Breast epithelium (tissue), 4 donors: ENCODE measurements at regions not wholly inside any gene's neighbourhood (a gene's known extent, or its start where the extent isn't known, plus 50 kb on each side); places are given as distances from the start of the nearest gene placed in this dataset.

Experiments used
- DNase-seq, 2 donors: peaks; one replicate each; pipeline ENCODE4 v3.0.0-alpha.2; 2019; ENCODE audit warnings: low spot score in 2 of 2
- H3K27ac ChIP-seq, 2 donors: fragments of 200-600 bp; sonication (generic) in 1 of 2; one replicate each; pipeline ENCODE4 v1.5.1; 2016 to 2019; ENCODE audit warnings: mild to moderate bottlenecking in 1 of 2
- H3K27me3 ChIP-seq, 2 donors: fragments of 200-600 bp; sonication (generic) in 1 of 2; one replicate each; pipeline versions ENCODE4 v1.5.1 to v1.6.0; 2017 to 2019; ENCODE audit warnings: control low read depth in 1 of 2, mild to moderate bottlenecking in 1 of 2
- H3K36me3 ChIP-seq: fragments of 200-600 bp; one replicate; pipeline ENCODE4 v1.5.1; 2019
- H3K4me1 ChIP-seq, 2 donors: fragments of 200-600 bp; sonication (generic); one replicate each; pipeline ENCODE4 v1.5.1; 2016 to 2019; ENCODE audit warnings: control low read depth in 1 of 2
- H3K4me3 ChIP-seq, 3 donors: fragments of 200-600 bp; sonication (generic); 1 replicate in 2 of 3; 2 replicates in 1 of 3; pipeline ENCODE4 v1.5.1; 2016 to 2019; ENCODE audit warnings: mild to moderate bottlenecking in 3 of 3, moderate library complexity in 2 of 3
- H3K9me3 ChIP-seq, 2 donors: fragments of 200-600 bp; sonication (generic) in 1 of 2; one replicate each; pipeline ENCODE4 v1.5.1; 2016 to 2019; ENCODE audit warnings: control low read depth in 1 of 2
- POLR2A ChIP-seq: fragments of 450-650 bp; IDR thresholded peaks from one replicate; pipeline ENCODE4 v1.6.1; 2016; ENCODE audit warnings: antibody characterized with exemption, mild to moderate bottlenecking, moderate library complexity
- POLR2AphosphoS5 ChIP-seq, 3 donors: sonication (generic); formaldehyde crosslinking; IDR thresholded peaks; one replicate each; pipeline ENCODE4 v1.6.1; 2017; ENCODE audit warnings: antibody characterized with exemption in 3 of 3
- intact Hi-C: fragments of 100-400 bp; cut with DNase I; formaldehyde crosslinking; loops from one replicate; pipeline ENCODE4 v1.15.1; 2023; ENCODE audit warnings: low total_unique reads
- TF ChIP-seq, protein P1 (sequence below), 3 donors: fragments of 450-650 bp; IDR thresholded peaks; one replicate each; pipeline ENCODE4 v1.5.1; 2016 to 2017; ENCODE audit warnings: antibody characterized with exemption in 3 of 3, mild to moderate bottlenecking in 3 of 3, moderate library complexity in 3 of 3

DNA sequence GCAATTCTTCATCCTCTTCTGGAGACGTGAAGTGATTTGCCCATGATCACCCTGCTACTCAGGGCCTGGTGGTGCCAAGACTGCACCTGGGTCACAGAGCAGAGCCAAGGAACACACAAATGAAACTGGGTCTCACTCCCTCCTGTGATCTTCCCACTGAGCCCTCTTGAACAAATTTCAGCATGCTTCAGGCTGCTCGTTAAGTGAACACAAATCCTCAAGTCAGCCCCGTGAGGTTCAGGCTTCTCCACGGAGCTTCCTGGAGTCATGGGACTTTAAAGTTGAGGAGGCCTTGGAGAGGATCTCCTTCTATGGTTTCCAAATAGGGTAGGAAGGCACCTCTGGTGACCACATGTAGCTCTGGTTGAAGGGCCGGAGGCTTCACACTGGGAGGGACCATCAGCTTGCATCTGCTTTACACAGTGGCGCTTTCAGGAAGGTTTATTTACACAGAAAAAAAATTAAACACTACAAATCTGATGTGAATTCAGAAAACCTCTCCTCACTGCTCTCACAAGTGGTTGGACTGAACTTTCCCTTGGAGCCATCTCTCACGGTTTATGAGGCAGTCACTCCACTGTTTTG is 255.4 kb downstream of the LOXHD1 start:
- H3K27me3 ChIP-seq: no peaks in the 10 kb centered on the region
- H3K4me3 ChIP-seq: no peak overlapping the region
- no peaks in the 10 kb centered on the region for H3K9me3 ChIP-seq
- TF ChIP-seq POLR2AphosphoS5 (IDR thresholded peaks at IDR 0.05) (no peak), POLR2A (no peak)
- TF ChIP-seq, protein P1, sequence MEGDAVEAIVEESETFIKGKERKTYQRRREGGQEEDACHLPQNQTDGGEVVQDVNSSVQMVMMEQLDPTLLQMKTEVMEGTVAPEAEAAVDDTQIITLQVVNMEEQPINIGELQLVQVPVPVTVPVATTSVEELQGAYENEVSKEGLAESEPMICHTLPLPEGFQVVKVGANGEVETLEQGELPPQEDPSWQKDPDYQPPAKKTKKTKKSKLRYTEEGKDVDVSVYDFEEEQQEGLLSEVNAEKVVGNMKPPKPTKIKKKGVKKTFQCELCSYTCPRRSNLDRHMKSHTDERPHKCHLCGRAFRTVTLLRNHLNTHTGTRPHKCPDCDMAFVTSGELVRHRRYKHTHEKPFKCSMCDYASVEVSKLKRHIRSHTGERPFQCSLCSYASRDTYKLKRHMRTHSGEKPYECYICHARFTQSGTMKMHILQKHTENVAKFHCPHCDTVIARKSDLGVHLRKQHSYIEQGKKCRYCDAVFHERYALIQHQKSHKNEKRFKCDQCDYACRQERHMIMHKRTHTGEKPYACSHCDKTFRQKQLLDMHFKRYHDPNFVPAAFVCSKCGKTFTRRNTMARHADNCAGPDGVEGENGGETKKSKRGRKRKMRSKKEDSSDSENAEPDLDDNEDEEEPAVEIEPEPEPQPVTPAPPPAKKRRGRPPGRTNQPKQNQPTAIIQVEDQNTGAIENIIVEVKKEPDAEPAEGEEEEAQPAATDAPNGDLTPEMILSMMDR (IDR thresholded peaks at IDR 0.05): no peak
- H3K36me3 ChIP-seq: no peaks in the 10 kb centered on the region
- DNase-seq: no peak
- no peak overlapping the region for H3K27ac ChIP-seq
- H3K4me1 ChIP-seq: no peaks in the 10 kb centered on the region
- intact Hi-C loops: no loop called here

DNA sequence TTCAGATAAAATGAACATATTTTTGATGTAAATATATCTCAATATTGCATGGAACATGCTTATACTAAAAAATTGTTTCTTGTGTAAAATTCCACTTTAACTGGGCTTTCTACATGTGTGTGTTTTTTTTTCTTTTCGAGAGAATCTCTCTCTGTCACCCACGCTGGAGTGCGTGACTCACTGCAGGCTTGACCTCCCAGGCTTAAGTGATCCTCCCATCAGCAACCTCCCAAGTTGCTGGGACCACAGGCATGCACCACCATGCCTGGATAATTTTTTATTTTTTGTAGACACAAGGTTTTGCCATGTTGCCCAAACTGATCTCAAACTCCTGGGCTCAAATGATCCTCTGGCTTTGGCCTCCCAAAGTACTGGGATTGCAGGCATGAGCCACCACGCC is 254.6 kb downstream of the LOXHD1 start:
- no peak overlapping the region for H3K4me3 ChIP-seq
- H3K27ac ChIP-seq: no peak overlapping the region
- intact Hi-C loops: no loop called here
- H3K9me3 ChIP-seq: no peaks in the 10 kb centered on the region
- H3K36me3 ChIP-seq: no peaks in the 10 kb centered on the region
- no peaks in the 10 kb centered on the region for H3K4me1 ChIP-seq
- TF ChIP-seq POLR2AphosphoS5 (IDR thresholded peaks at IDR 0.05) (no peak), POLR2A (no peak)
- TF ChIP-seq, protein P1 (IDR thresholded peaks at IDR 0.05): no peak
- no peak for DNase-seq
- H3K27me3 ChIP-seq: no peaks in the 10 kb centered on the region

GRCh38 chr18:46402945-46403344 is 254.1 kb downstream of the LOXHD1 start:
- intact Hi-C loops: no loop called here
- TF ChIP-seq, protein P1 (IDR thresholded peaks at IDR 0.05): no peak
- TF ChIP-seq POLR2AphosphoS5 (IDR thresholded peaks at IDR 0.05) (no peak), POLR2A (no peak)
- no peaks in the 10 kb centered on the region for H3K4me1 ChIP-seq
- DNase-seq: no peak
- H3K27ac ChIP-seq: no peak overlapping the region
- H3K9me3 ChIP-seq: no peaks in the 10 kb centered on the region
- no peaks in the 10 kb centered on the region for H3K36me3 ChIP-seq
- H3K4me3 ChIP-seq: no peak overlapping the region
- no peaks in the 10 kb centered on the region for H3K27me3 ChIP-seq

DNA sequence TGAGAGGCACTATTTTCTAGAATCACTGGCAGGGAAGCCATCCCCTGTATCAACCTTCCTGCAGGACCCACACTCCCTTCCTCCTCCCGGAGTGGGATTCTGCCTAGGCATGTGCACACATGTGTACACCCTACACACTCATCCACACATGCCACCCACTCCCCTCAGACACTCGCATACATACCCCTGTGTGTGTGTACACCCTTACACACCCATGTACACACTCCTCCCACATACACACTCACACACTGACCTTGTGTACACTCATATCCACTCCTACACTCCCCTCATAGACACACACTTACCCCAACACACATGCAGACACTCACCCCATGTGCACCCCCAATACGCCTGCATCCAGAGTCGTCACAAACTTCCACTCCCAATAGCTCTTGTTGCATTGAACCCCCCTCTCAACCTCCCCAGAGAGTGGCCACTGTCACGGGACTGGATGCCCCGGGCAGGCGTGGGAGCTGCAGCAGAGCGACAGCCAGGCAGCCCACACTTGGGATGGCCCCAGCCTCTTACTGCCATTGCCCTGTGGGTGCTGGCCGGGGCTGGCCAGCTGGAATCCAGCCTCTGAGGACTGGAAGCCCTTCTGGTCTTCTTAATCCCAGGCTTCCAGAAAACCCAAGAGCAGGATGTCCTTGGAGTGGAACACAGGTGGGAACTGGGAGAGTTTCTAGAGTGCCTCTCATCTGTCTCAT is 251.0 kb downstream of the LOXHD1 start:
- H3K27me3 ChIP-seq: no peaks in the 10 kb centered on the region
- TF ChIP-seq POLR2AphosphoS5 (IDR thresholded peaks at IDR 0.05): no peak
- TF ChIP-seq POLR2A: no peak
- TF ChIP-seq, protein P1 (IDR thresholded peaks at IDR 0.05): no peak
- no peaks in the 10 kb centered on the region for H3K36me3 ChIP-seq
- no peak overlapping the region for H3K4me3 ChIP-seq
- H3K9me3 ChIP-seq: no peaks in the 10 kb centered on the region
- H3K4me1 ChIP-seq: no peaks in the 10 kb centered on the region
- intact Hi-C loops: no loop called here
- H3K27ac ChIP-seq: peak overlapping the region in 1 of 2 donors; percentile 48
- no peak for DNase-seq

DNA sequence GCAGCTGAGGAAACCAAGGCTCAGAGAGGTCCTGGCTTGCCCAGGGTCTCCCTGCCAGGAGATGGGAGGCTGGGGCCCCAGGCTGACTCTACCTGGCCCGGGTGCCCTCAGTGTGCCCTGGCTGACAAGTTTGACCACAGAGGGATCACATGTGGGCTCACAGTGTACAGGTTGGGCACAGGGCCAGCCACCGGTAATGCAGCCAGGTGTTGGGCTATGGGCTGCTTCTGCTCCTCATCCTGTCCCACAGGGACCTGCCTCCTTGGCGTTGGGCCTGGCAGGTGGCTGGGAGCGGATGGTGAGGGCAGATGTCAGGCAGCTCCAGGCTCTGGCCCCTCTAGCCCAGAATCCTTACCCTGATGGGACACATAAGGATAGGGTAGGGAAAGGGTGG is 250.5 kb downstream of the LOXHD1 start:
- Histone ChIP-seq H3K27me3 (no peaks in the 10 kb centered on the region), H3K9me3 (no peaks in the 10 kb centered on the region), H3K36me3 (no peaks in the 10 kb centered on the region), H3K27ac (peak overlapping the region in 1 of 2 donors; percentile 48), H3K4me1 (no peaks in the 10 kb centered on the region), H3K4me3 (no peak overlapping the region)
- DNase-seq: peak in 1 of 2 donors; percentile 46
- intact Hi-C loops: no loop called here
- TF ChIP-seq, protein P1 (IDR thresholded peaks at IDR 0.05): no peak
- TF ChIP-seq POLR2A: no peak
- no peak for TF ChIP-seq POLR2AphosphoS5 (IDR thresholded peaks at IDR 0.05)
